Vagina (tissue), 2 donors: ENCODE measurements at regions not wholly inside any gene's neighbourhood (a gene's known extent, or its start where the extent isn't known, plus 50 kb on each side); places are given as distances from the start of the nearest gene placed in this dataset.

ENCODE experiments used
- CTCF ChIP-seq, 3 experiments: fragments of 450-650 bp in 2 of 3; fragments of 200-600 bp in 1 of 3; sonication (generic) in 1 of 3; IDR thresholded peaks; one replicate each; pipeline ENCODE4 v1.5.1; 2017 to 2019; ENCODE audit warnings: antibody characterized with exemption in 3 of 3, mild to moderate bottlenecking in 2 of 3, moderate library complexity in 2 of 3
- POLR2A ChIP-seq, 2 donors: fragments of 450-650 bp; IDR thresholded peaks; one replicate each; pipeline ENCODE4 v1.6.1; 2017; ENCODE audit warnings: antibody characterized with exemption in 2 of 2, mild to moderate bottlenecking in 2 of 2, moderate library complexity in 2 of 2

- TF ChIP-seq POLR2A (IDR thresholded peaks at IDR 0.05): no peak
- TF ChIP-seq CTCF (IDR thresholded peaks at IDR 0.05): no peak
These were observed 146.9 kb downstream of the RWDD3 start for GRCh38 chr1:95380909-95381308.
